ENCODE measurements at regions not wholly inside any gene's neighbourhood (a gene's known extent, or its start where the extent isn't known, plus 50 kb on each side); places are given as distances from the start of the nearest gene placed in this dataset.

- Histone ChIP-seq H3K27me3 (no peaks in the 10 kb centered on the region), H3K4me1 (no peaks in the 10 kb centered on the region), H3K36me3 (no peaks in the 10 kb centered on the region), H3K27ac (no peak overlapping the region), H3K4me3 (no peak overlapping the region), H3K9me3 (no peaks in the 10 kb centered on the region)
- no peak for DNase-seq
- no peak for TF ChIP-seq POLR2A (IDR thresholded peaks at IDR 0.05)
- no peak for TF ChIP-seq CTCF (IDR thresholded peaks at IDR 0.05)
Measured at GRCh38 chr9:19597176-19597575, 188.4 kb downstream of the ACER2 start.

GRCh38 chr9:19595003-19595402 is 186.2 kb downstream of the ACER2 start:
- Histone ChIP-seq H3K4me1 (no peaks in the 10 kb centered on the region), H3K27me3 (no peaks in the 10 kb centered on the region), H3K27ac (no peak overlapping the region), H3K9me3 (no peaks in the 10 kb centered on the region), H3K36me3 (no peaks in the 10 kb centered on the region), H3K4me3 (no peak overlapping the region)
- no peak for DNase-seq
- TF ChIP-seq POLR2A (IDR thresholded peaks at IDR 0.05), result no peak
- no peak for TF ChIP-seq CTCF (IDR thresholded peaks at IDR 0.05)

- no peaks in the 10 kb centered on the region for H3K27me3 ChIP-seq
- H3K4me3 ChIP-seq, result no peak overlapping the region
- H3K36me3 ChIP-seq, result no peaks in the 10 kb centered on the region
- no peak for TF ChIP-seq CTCF (IDR thresholded peaks at IDR 0.05)
- TF ChIP-seq POLR2A (IDR thresholded peaks at IDR 0.05), result no peak
- no peaks in the 10 kb centered on the region for H3K4me1 ChIP-seq
- DNase-seq, result no peak
- no peaks in the 10 kb centered on the region for H3K9me3 ChIP-seq
- H3K27ac ChIP-seq, result no peak overlapping the region
Measured at GRCh38 chr9:19587678-19588077, 178.9 kb downstream of the ACER2 start.

- TF ChIP-seq POLR2A (IDR thresholded peaks at IDR 0.05) (no peak), CTCF (IDR thresholded peaks at IDR 0.05) (no peak)
Measured at GRCh38 chr9:19583890-19584289, 175.1 kb downstream of the ACER2 start.

GRCh38 chr9:19577411-19577810 is 168.6 kb downstream of the ACER2 start:
- Histone ChIP-seq H3K4me1 (no peaks in the 10 kb centered on the region), H3K9me3 (no peaks in the 10 kb centered on the region), H3K36me3 (no peaks in the 10 kb centered on the region), H3K4me3 (no peak overlapping the region), H3K27ac (no peak overlapping the region), H3K27me3 (no peaks in the 10 kb centered on the region)
- no peak for DNase-seq
- no peak for TF ChIP-seq CTCF (IDR thresholded peaks at IDR 0.05)
- TF ChIP-seq POLR2A (IDR thresholded peaks at IDR 0.05), result no peak

More at GRCh38 chr9:19583890-19584289, 175.1 kb downstream of the ACER2 start:
- no peaks in the 10 kb centered on the region for H3K36me3 ChIP-seq
- no peak overlapping the region for H3K27ac ChIP-seq
- no peaks in the 10 kb centered on the region for H3K9me3 ChIP-seq
- no peaks in the 10 kb centered on the region for H3K4me1 ChIP-seq
- H3K27me3 ChIP-seq, result no peaks in the 10 kb centered on the region
- no peak overlapping the region for H3K4me3 ChIP-seq
- no peak for DNase-seq

GRCh38 chr9:19568946-19569345 is 160.1 kb downstream of the ACER2 start:
- DNase-seq, result no peak
- Histone ChIP-seq H3K36me3 (no peaks in the 10 kb centered on the region), H3K27me3 (no peaks in the 10 kb centered on the region), H3K4me3 (no peak overlapping the region), H3K4me1 (no peaks in the 10 kb centered on the region), H3K27ac (no peak overlapping the region), H3K9me3 (no peaks in the 10 kb centered on the region)
- TF ChIP-seq CTCF (IDR thresholded peaks at IDR 0.05) (no peak), POLR2A (IDR thresholded peaks at IDR 0.05) (no peak)

All from Peyer's patch (tissue), 4 donors.